ENCODE measurements at regions not wholly inside any gene's neighbourhood (a gene's known extent, or its start where the extent isn't known, plus 50 kb on each side); places are given as distances from the start of the nearest gene placed in this dataset.

GRCh38 chr4:14926368-14926767 lies 75.9 kb upstream of the CPEB2 start:
- WGBS: 70% methylated on average over 2 of the region's 2 CpGs

GRCh38 chr4:14928035-14928434 lies 74.2 kb upstream of the CPEB2 start:
- no peaks in the 10 kb centered on the region for H3K36me3 ChIP-seq (ENCODE audit: control insufficient read depth in 4 of 4, insufficient read depth in 3 of 4, low read depth in 1 of 4, low read length in 3 of 4)
- WGBS: 90% methylated on average over 1 of the region's 1 CpG
- H3K9ac ChIP-seq (ENCODE audit: low read depth in 1 of 2, low read length in 2 of 2): no peak overlapping the region
- peaks cover 2 to 8% (median 6%) of the 10 kb centered on the region in 4 donors for H3K4me1 ChIP-seq (ENCODE audit: control insufficient read depth in 4 of 4, insufficient read depth in 4 of 4, low read length in 3 of 4)
- no peak overlapping the region for H3K27ac ChIP-seq (ENCODE audit: low read depth in 1 of 2, low read length in 2 of 2)
- H3K27me3 ChIP-seq (ENCODE audit: control insufficient read depth in 4 of 4, insufficient read depth in 4 of 4, low read length in 3 of 4): no peaks in the 10 kb centered on the region
- H3K9me3 ChIP-seq (ENCODE audit: control insufficient read depth in 4 of 4, low read length in 3 of 4): no peaks in the 10 kb centered on the region
- DNase-seq (ENCODE audit: low spot score): no peak
- no peak overlapping the region for H3K4me3 ChIP-seq (ENCODE audit: low read depth in 1 of 3, low read length in 3 of 3)
- peak; percentile 22 to 43 for TF ChIP-seq HNF4A (conservative IDR thresholded peaks at IDR 0.05)
- no peak for TF ChIP-seq REST (IDR thresholded peaks at IDR 0.05)
- TF ChIP-seq RAD21 (IDR thresholded peaks at IDR 0.05): peak in 1 of 2 donors; percentile 5

More at GRCh38 chr4:14926368-14926767, 75.9 kb upstream of the CPEB2 start:
- no peak for TF ChIP-seq HNF4A (conservative IDR thresholded peaks at IDR 0.05)
- TF ChIP-seq ATF3 (IDR thresholded peaks at IDR 0.05): no peak
- TF ChIP-seq REST (IDR thresholded peaks at IDR 0.05): no peak
- no peak for TF ChIP-seq MAX (IDR thresholded peaks at IDR 0.05)
- TF ChIP-seq SP1 (IDR thresholded peaks at IDR 0.05): no peak
- TF ChIP-seq CTCF (IDR thresholded peaks at IDR 0.05; ENCODE audit: low read depth, low read length, missing input control): no peak
- TF ChIP-seq TAF1 (conservative IDR thresholded peaks at IDR 0.05): no peak
- no peak overlapping the region for H3K9ac ChIP-seq (ENCODE audit: low read depth in 1 of 2, low read length in 2 of 2)
- no peak for DNase-seq (ENCODE audit: low spot score)
- H3K4me3 ChIP-seq (ENCODE audit: low read depth in 1 of 3, low read length in 3 of 3): no peak overlapping the region
- no peak overlapping the region for H3K27ac ChIP-seq (ENCODE audit: low read depth in 1 of 2, low read length in 2 of 2)
- peaks cover 2 to 8% (median 6%) of the 10 kb centered on the region in 4 donors for H3K4me1 ChIP-seq (ENCODE audit: control insufficient read depth in 4 of 4, insufficient read depth in 4 of 4, low read length in 3 of 4)
- H3K9me3 ChIP-seq (ENCODE audit: control insufficient read depth in 4 of 4, low read length in 3 of 4): no peaks in the 10 kb centered on the region
- no peaks in the 10 kb centered on the region for H3K36me3 ChIP-seq (ENCODE audit: control insufficient read depth in 4 of 4, insufficient read depth in 3 of 4, low read depth in 1 of 4, low read length in 3 of 4)
- H3K27me3 ChIP-seq (ENCODE audit: control insufficient read depth in 4 of 4, insufficient read depth in 4 of 4, low read length in 3 of 4): no peaks in the 10 kb centered on the region

Data from liver (tissue), 8 donors.